OCI-LY1 (cell line): ENCODE measurements at regions not wholly inside any gene's neighbourhood (a gene's known extent, or its start where the extent isn't known, plus 50 kb on each side); places are given as distances from the start of the nearest gene placed in this dataset.

ENCODE experiments used
- H2AFZ ChIP-seq: fragments of 200-600 bp; sonication (generic), shearing (Covaris generic); 2 replicates; pipeline ENCODE4 v1.6.0; 2014; ENCODE audit warnings: antibody characterized with exemption, mild to moderate bottlenecking, low read length
- H3F3A ChIP-seq: fragments of 200-600 bp; sonication (generic), shearing (Covaris generic); 2 replicates; pipeline ENCODE4 v1.6.0; 2014; ENCODE audit warnings: mild to moderate bottlenecking, antibody characterized with exemption, low read length, moderate library complexity; ENCODE audit not compliant: insufficient read depth
- H3K27ac ChIP-seq: fragments of 200-600 bp; sonication (generic); 2 replicates; pipeline ENCODE4 v1.5.1; 2014; ENCODE audit warnings: low read length, mixed run types, mild to moderate bottlenecking, low read depth; ENCODE audit not compliant: poor library complexity, severe bottlenecking
- H3K27me3 ChIP-seq: fragments of 200-600 bp; sonication (generic); 2 replicates; pipeline ENCODE4 v1.6.0; 2014; ENCODE audit warnings: antibody characterized with exemption, mild to moderate bottlenecking, low read length, moderate library complexity; ENCODE audit not compliant: insufficient read depth
- H3K36me3 ChIP-seq: fragments of 200-600 bp; sonication (generic); 2 replicates; pipeline ENCODE4 v1.6.1; 2014; ENCODE audit warnings: mild to moderate bottlenecking, antibody characterized with exemption, low read length, moderate library complexity, mixed read lengths; ENCODE audit not compliant: insufficient read depth
- H3K4me1 ChIP-seq: fragments of 200-600 bp; sonication (generic); 2 replicates; pipeline ENCODE4 v1.5.1; 2014; ENCODE audit warnings: mild to moderate bottlenecking, low read length, moderate library complexity; ENCODE audit not compliant: insufficient read depth, severe bottlenecking
- H3K4me2 ChIP-seq: fragments of 200-600 bp; sonication (generic), shearing (Covaris generic); 2 replicates; pipeline ENCODE4 v1.6.1; 2014; ENCODE audit warnings: low read length
- H3K4me3 ChIP-seq: fragments of 200-600 bp; sonication (generic); 2 replicates; pipeline ENCODE4 v1.5.1; 2014; ENCODE audit warnings: low read length, low read depth, mild to moderate bottlenecking, mixed read lengths; ENCODE audit not compliant: poor library complexity, severe bottlenecking
- H3K79me2 ChIP-seq: fragments of 200-600 bp; shearing (Covaris generic); 2 replicates; pipeline ENCODE4 v1.6.1; 2016; ENCODE audit warnings: mixed run types, low read length, mixed read lengths; ENCODE audit not compliant: insufficient read depth
- H3K9ac ChIP-seq: fragments of 200-600 bp; sonication (generic), shearing (Covaris generic); 2 replicates; pipeline ENCODE4 v1.6.1; 2014; ENCODE audit warnings: mild to moderate bottlenecking, low read length, mixed read lengths
- H3K9me2 ChIP-seq: fragments of 200-600 bp; sonication (generic), shearing (Covaris generic); 2 replicates; pipeline ENCODE4 v1.6.1; 2014; ENCODE audit warnings: low read depth, mild to moderate bottlenecking, low read length, mixed read lengths
- H3K9me3 ChIP-seq: fragments of 200-600 bp; shearing (Covaris generic); 2 replicates; pipeline ENCODE4 v1.6.1; 2014; ENCODE audit warnings: low read length, mixed read lengths
- H4K20me1 ChIP-seq: fragments of 200-600 bp; sonication (generic), shearing (Covaris generic); 2 replicates; pipeline ENCODE4 v1.6.0; 2016; ENCODE audit warnings: mild to moderate bottlenecking, low read length; ENCODE audit not compliant: insufficient read depth
- EZH2 ChIP-seq: fragments of 200-600 bp; sonication (generic), shearing (Covaris generic); IDR thresholded peaks from 2 replicates; pipeline ENCODE4 v1.8.0; 2017; ENCODE audit warnings: borderline replicate concordance, mixed run types, mild to moderate bottlenecking, antibody characterized with exemption, low read length, moderate library complexity, mixed read lengths
- TF ChIP-seq, protein P1 (sequence below): fragments of 200-600 bp; sonication (generic), shearing (Covaris generic); IDR thresholded peaks from 2 replicates; pipeline ENCODE4 v1.5.1; 2017; ENCODE audit warnings: mild to moderate bottlenecking, antibody characterized with exemption, low read length, moderate library complexity, mixed read lengths

DNA sequence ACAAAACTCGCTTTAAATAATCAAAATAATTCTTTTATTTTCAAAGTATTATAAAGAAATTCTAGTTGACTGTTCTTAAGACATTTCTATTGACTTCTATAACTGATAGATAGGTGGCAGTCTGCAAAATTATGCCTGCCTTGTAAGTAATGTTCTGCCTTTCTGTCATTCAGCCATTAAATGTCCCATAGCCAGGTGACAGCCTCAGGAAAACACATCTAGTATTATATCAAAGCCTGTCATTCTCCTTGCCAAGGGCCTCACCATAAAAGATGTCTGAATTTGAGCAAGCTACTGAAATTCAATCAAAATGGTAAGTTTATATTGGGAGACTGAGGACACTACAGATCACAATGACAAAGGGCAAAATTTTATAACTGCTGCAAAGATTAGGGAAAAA lies 170.4 kb upstream of the COX7C start:
- Histone ChIP-seq H3K9me2 (no peaks in the 10 kb centered on the region), H3K36me3 (no peaks in the 10 kb centered on the region), H3K9me3 (no peaks in the 10 kb centered on the region)

DNA sequence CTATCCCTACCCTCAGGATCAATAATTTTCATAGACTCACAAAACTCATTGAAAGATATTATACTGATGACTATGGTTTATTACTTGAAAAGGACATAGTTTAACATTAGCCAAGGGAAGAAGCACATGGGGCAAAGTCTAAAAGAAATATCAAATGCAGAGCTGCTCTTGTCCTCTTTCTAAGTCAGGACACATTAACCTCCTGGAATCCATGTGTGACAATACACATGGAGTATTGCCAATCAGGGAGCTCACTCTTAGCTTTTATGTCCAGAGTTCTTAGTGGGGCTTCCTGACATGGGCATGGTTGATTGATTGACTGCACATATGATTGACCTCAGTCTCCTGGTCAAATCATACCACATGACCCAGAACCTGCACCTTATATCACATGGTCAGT lies 165.5 kb upstream of the COX7C start:
- TF ChIP-seq, protein P1, sequence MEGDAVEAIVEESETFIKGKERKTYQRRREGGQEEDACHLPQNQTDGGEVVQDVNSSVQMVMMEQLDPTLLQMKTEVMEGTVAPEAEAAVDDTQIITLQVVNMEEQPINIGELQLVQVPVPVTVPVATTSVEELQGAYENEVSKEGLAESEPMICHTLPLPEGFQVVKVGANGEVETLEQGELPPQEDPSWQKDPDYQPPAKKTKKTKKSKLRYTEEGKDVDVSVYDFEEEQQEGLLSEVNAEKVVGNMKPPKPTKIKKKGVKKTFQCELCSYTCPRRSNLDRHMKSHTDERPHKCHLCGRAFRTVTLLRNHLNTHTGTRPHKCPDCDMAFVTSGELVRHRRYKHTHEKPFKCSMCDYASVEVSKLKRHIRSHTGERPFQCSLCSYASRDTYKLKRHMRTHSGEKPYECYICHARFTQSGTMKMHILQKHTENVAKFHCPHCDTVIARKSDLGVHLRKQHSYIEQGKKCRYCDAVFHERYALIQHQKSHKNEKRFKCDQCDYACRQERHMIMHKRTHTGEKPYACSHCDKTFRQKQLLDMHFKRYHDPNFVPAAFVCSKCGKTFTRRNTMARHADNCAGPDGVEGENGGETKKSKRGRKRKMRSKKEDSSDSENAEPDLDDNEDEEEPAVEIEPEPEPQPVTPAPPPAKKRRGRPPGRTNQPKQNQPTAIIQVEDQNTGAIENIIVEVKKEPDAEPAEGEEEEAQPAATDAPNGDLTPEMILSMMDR, result no peak
- TF ChIP-seq EZH2, result no peak

More for the DNA sequence above, 170.4 kb upstream of the COX7C start:
- no peak overlapping the region for H3K9ac ChIP-seq
- H3K27me3 ChIP-seq, result no peaks in the 10 kb centered on the region
- no peak overlapping the region for H3K27ac ChIP-seq
- H3K4me3 ChIP-seq, result no peak overlapping the region
- H2AFZ ChIP-seq, result no peak overlapping the region
- H3K4me2 ChIP-seq, result no peak overlapping the region
- H3K79me2 ChIP-seq, result no peaks in the 10 kb centered on the region
- H4K20me1 ChIP-seq, result no peaks in the 10 kb centered on the region
- no peaks in the 10 kb centered on the region for H3K4me1 ChIP-seq
- no peaks in the 10 kb centered on the region for H3F3A ChIP-seq
- TF ChIP-seq EZH2, result no peak
- TF ChIP-seq, protein P1, result no peak

DNA sequence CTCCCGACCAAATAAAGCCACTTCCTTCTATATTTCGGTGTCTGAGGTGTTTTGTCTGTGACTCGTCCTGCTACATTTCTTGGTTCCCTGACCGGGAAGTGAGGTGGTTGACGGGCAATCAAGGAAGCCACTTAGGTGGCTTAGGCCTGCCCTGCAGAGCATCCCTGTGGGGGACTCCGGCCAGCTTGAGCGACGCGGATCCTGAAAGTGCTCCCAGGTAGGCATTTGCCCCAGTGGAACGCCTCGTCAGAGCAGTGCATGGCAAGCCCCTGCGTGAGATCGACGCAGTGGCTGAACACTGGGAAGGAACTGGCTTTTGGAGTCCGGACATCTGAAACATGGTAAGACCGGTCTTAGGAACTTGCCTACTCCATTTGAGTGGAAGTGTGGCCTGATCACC lies 157.2 kb upstream of the COX7C start:
- no peak for TF ChIP-seq EZH2
- TF ChIP-seq, protein P1, result no peak
- Histone ChIP-seq H3F3A (no peaks in the 10 kb centered on the region), H4K20me1 (no peaks in the 10 kb centered on the region), H3K79me2 (no peaks in the 10 kb centered on the region), H3K9me2 (no peaks in the 10 kb centered on the region), H3K36me3 (no peaks in the 10 kb centered on the region), H3K27me3 (no peaks in the 10 kb centered on the region), H3K9me3 (peaks cover 8% of the 10 kb centered on the region), H2AFZ (no peak overlapping the region), H3K27ac (no peak overlapping the region), H3K4me3 (no peak overlapping the region), H3K9ac (no peak overlapping the region), H3K4me2 (no peak overlapping the region), H3K4me1 (no peaks in the 10 kb centered on the region)

More for the DNA sequence above, 165.5 kb upstream of the COX7C start:
- Histone ChIP-seq H4K20me1 (no peaks in the 10 kb centered on the region), H3K4me2 (no peak overlapping the region), H3K4me3 (no peak overlapping the region), H3K36me3 (no peaks in the 10 kb centered on the region), H3K9me3 (no peaks in the 10 kb centered on the region), H3K4me1 (no peaks in the 10 kb centered on the region), H3K9me2 (no peaks in the 10 kb centered on the region), H3K27ac (no peak overlapping the region), H3F3A (no peaks in the 10 kb centered on the region), H3K27me3 (no peaks in the 10 kb centered on the region), H3K9ac (no peak overlapping the region), H2AFZ (no peak overlapping the region), H3K79me2 (no peaks in the 10 kb centered on the region)
